GM06990 (cell line): ENCODE measurements at regions not wholly inside any gene's neighbourhood (a gene's known extent, or its start where the extent isn't known, plus 50 kb on each side); places are given as distances from the start of the nearest gene placed in this dataset.

ENCODE experiments used
- DNase-seq: peaks from one replicate; pipeline ENCODE4 v3.0.0-alpha.2; 2011; ENCODE audit not compliant: insufficient read length; ENCODE audit errors: extremely low read depth
- H3K27me3 ChIP-seq: replicated peaks from 2 replicates; pipeline ENCODE4 v1.6.0; 2011; ENCODE audit warnings: low read length; ENCODE audit not compliant: control insufficient read depth, insufficient read depth
- H3K36me3 ChIP-seq: 2 replicates; pipeline ENCODE4 v1.5.1; 2011; ENCODE audit warnings: low read length; ENCODE audit not compliant: control insufficient read depth, insufficient read depth
- H3K4me3 ChIP-seq: replicated peaks from 2 replicates; pipeline ENCODE4 v1.5.1; 2011; ENCODE audit warnings: low read depth, mild to moderate bottlenecking, control low read depth, low read length
- TF ChIP-seq, protein P1 (sequence below): IDR thresholded peaks from 2 replicates; pipeline ENCODE4 v1.5.1; 2011; ENCODE audit warnings: low read length, control low read depth, mild to moderate bottlenecking, inconsistent platforms; ENCODE audit not compliant: insufficient read depth, poor library complexity, severe bottlenecking

DNA sequence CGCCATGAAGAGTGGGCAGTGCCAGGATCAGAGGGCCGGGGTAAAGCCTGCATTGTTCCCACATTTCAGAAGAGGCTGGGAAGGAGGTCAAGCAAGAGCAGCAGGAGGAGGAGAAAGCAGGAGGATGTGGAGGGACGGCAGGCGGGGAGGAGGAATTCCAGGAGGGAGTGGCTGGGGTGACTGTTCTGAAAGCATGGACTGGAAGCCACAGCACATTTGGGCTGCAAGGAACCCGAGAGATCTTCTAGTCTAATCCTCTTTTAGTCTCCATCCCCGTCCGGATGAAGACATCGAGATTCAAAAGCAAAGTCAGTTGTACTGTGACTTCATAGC is 76.9 kb downstream of the FAM50B start:
- H3K36me3 ChIP-seq, result no peaks in the 10 kb centered on the region
- TF ChIP-seq, protein P1, sequence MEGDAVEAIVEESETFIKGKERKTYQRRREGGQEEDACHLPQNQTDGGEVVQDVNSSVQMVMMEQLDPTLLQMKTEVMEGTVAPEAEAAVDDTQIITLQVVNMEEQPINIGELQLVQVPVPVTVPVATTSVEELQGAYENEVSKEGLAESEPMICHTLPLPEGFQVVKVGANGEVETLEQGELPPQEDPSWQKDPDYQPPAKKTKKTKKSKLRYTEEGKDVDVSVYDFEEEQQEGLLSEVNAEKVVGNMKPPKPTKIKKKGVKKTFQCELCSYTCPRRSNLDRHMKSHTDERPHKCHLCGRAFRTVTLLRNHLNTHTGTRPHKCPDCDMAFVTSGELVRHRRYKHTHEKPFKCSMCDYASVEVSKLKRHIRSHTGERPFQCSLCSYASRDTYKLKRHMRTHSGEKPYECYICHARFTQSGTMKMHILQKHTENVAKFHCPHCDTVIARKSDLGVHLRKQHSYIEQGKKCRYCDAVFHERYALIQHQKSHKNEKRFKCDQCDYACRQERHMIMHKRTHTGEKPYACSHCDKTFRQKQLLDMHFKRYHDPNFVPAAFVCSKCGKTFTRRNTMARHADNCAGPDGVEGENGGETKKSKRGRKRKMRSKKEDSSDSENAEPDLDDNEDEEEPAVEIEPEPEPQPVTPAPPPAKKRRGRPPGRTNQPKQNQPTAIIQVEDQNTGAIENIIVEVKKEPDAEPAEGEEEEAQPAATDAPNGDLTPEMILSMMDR, result no peak

DNA sequence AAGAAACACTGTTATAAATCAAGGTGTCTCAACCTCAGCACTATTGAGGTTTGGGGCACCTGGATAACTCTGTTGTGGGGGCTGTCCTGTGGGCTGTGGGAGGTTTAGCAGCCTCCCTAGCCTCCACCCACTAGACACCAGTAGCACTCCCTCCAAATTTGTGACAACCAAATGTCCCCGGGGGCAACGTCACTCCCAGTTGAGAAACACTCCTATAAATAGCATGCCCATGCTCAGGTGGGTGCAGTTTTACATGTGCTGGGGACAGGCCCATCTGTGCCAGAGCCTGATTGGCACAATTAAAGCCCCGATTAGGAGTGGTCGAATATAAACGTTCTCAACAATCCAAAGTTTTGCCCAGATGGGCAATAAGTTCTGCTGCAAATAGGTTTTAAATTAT is 78.9 kb downstream of the FAM50B start:
- Histone ChIP-seq H3K27me3 (no peaks in the 10 kb centered on the region; the same call in 1 of the 2 replicates), H3K4me3 (no peak overlapping the region), H3K36me3 (no peaks in the 10 kb centered on the region)
- DNase-seq, result no peak
- TF ChIP-seq, protein P1, result no peak

More for the DNA sequence above, 76.9 kb downstream of the FAM50B start:
- no peak for DNase-seq
- no peaks in the 10 kb centered on the region; the same call in 1 of the 2 replicates for H3K27me3 ChIP-seq
- no peak overlapping the region for H3K4me3 ChIP-seq

DNA sequence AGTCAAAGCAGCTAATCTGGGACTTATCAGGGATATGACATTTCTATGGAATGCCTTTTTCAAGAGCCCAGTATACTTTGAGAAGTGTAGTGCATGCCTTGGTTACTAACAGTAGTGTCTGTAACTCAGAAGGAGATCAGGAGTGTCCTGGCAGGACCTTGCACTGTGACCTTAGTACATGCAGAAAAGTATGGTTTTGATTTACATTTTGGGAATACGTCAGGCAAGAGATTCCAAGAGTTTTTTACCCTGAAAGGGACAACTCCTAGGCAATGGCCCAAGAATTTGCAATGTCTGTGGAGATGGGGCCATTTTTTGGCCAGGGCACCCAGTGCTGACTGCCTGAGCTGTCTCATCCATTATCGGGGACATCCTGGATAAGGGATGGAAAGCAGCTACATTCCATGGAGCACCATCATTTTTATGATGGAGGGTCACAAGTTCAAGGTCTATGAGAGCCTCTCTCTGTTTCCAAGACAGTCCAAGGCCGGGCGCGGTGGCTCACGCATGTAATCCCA is 80.2 kb downstream of the FAM50B start:
- no peak overlapping the region for H3K4me3 ChIP-seq
- H3K36me3 ChIP-seq, result no peaks in the 10 kb centered on the region
- TF ChIP-seq, protein P1, result no peak
- no peak for DNase-seq
- no peaks in the 10 kb centered on the region; the same call in 1 of the 2 replicates for H3K27me3 ChIP-seq

DNA sequence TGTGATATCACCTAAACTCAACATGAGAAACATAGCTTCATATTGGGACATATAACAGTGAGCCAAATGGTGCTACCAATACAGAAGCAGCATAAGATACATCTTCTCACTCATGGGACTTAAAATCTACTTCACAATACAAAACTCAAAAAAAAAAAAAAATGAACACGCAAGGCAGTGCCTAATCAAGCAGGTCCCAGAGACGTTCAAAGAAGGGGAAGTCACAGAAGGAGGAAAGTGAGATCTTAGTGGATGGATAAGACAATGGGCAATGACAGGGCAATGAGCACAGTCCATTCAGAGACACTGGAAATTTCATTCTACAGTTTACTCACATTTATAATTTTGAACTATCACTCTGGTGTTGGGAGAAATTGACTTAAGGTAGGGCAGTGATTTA is 88.3 kb downstream of the FAM50B start:
- Histone ChIP-seq H3K27me3 (no peaks in the 10 kb centered on the region; the same call in 1 of the 2 replicates), H3K36me3 (no peaks in the 10 kb centered on the region), H3K4me3 (no peak overlapping the region)
- TF ChIP-seq, protein P1, result no peak
- no peak for DNase-seq

DNA sequence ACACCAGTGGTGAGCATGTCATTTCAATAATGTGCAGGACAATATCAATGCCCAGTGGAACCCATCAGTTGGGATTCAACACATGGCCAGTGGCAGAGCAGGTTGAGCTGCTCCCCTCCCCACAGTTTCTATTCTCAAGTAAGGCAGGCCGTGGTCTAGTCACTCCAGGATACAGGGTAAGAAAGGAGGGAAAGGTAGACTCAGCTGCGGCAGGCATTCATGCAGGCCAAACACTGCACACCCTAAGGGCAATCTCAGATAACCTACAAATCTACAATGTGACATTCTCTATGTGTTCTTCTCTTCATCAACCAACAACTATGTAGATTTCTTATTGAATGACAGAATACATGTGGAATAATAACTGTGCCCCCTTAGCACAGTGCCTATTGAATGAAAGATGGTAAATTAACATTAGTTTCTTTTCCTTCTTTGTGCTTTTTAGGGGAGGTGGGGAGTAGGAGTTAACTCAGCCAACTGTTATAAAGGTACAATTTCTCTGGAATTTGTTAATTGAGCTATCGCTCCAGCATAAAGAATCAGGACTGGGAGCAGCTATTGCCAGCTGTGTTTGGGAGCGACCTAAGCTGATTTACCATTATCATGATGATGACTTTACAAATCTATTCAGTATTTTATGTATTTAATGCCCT is 89.7 kb downstream of the FAM50B start:
- H3K4me3 ChIP-seq, result no peak overlapping the region
- no peaks in the 10 kb centered on the region for H3K36me3 ChIP-seq
- TF ChIP-seq, protein P1, result no peak
- no peaks in the 10 kb centered on the region; the same call in none of the 2 replicates for H3K27me3 ChIP-seq
- no peak for DNase-seq

DNA sequence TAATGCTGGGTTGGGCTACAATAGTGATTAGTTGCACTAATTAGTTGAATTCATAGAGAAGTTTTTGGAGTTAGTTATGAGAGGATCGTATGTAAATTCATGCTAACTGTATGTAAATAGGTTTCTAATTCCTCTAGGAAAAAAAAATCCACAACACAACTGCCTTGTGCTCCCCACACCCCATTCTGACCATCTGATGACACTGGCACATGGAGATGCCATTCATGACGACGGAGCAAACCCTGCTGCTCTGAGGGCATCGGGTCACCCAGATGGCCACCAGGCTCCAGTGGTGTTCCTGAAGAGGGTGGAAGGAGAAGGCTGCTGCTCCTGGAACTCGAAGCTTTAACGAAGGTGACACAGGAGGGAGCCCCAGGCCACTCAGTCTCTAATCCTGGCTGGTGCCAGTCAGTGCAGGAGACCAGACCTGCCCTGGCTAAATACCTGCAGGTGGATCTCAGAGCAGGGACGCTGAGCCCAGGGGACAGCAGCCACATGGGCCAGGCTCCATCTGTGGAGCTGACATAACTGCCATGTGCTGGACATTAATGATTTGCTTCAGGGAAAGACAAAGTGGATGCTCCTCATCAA is 90.3 kb downstream of the FAM50B start:
- TF ChIP-seq, protein P1, result no peak
- no peak for DNase-seq
- H3K27me3 ChIP-seq, result no peaks in the 10 kb centered on the region; the same call in none of the 2 replicates
- H3K4me3 ChIP-seq, result no peak overlapping the region
- H3K36me3 ChIP-seq, result no peaks in the 10 kb centered on the region
